ENCODE measurements at regions not wholly inside any gene's neighbourhood (a gene's known extent, or its start where the extent isn't known, plus 50 kb on each side); places are given as distances from the start of the nearest gene placed in this dataset.

GRCh38 chr5:97752871-97753270, 569.8 kb upstream of the RIOK2 start:
- TF ChIP-seq POLR2A (IDR thresholded peaks at IDR 0.05) (no peak), CTCF (IDR thresholded peaks at IDR 0.05) (no peak)
